SK-N-MC (cell line): ENCODE measurements at regions not wholly inside any gene's neighbourhood (a gene's known extent, or its start where the extent isn't known, plus 50 kb on each side); places are given as distances from the start of the nearest gene placed in this dataset.

Experiments used
- EZH2 ChIP-seq: fragments of 200-600 bp; sonication (generic); IDR thresholded peaks from one replicate; pipeline ENCODE4 v1.6.1; 2017; ENCODE audit warnings: antibody characterized with exemption
- FOXP2 ChIP-seq: optimal IDR thresholded peaks from 2 replicates; pipeline ENCODE3; 2011; ENCODE audit warnings: mild to moderate bottlenecking, moderate library complexity; ENCODE audit not compliant: insufficient read depth; ENCODE audit errors: extremely low read length, control extremely low read depth
- POLR2AphosphoS5 ChIP-seq: IDR thresholded peaks from 2 replicates; pipeline ENCODE4 v1.6.1; 2012; ENCODE audit warnings: mild to moderate bottlenecking, low read depth, low read length, borderline replicate concordance

DNA sequence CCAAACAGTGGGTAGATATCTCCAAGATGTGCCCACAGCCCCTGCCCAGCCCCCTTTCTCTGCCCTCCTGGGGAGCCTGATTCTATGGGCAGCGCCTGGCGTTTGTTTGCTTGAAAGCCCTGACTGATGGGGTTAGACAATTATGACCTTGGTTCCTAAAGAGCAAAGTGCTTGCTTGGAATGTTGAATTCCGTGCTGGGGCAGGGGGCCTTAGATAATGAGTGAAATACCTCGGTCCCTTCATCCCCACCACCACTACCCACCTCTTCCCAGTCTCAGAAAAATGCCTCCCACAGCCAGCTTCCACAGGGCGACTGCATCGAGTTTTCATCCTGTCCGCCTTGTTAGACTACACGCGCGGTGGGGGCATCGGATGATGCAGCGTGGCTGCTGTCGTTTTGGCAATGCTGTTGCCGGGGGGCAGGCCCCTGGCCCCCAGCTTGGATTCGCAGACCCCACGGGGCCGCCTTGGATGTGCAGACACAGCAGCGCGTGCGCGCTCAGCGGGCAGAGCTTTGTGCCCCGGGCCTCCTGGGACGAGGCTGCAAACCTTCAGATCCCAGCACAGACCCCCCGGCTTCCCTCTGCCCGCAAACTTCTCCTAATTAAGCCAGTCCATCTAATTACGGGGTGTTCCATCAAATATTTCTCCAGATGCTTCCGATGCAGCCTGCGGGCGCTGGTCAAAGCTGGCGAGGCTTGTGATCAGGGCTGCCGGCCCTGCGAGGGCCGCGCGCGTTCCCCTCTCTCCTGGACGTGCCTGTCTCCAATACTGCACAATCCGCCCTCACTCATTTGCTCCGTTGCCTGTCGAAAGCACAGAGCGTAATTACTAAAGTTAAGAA lies 86.1 kb downstream of the LINC00237 start:
- TF ChIP-seq POLR2AphosphoS5 = no peak
- TF ChIP-seq EZH2 = no peak
- TF ChIP-seq FOXP2 = no peak
